Activated CD8-positive, alpha-beta memory T cell treated with anti-CD3 and anti-CD28 coated beads for 4 hours (primary cell): ENCODE measurements at regions not wholly inside any gene's neighbourhood (a gene's known extent, or its start where the extent isn't known, plus 50 kb on each side); places are given as distances from the start of the nearest gene placed in this dataset.

ENCODE experiments used
- DNase-seq, 2 donors: peaks; one replicate each; pipeline ENCODE4 v3.0.0-alpha.2; 2020; ENCODE audit warnings: low read depth in 2 of 2

GRCh38 chr5:123785162-123786071, 273.4 kb downstream of the CSNK1G3 start:
- no peak for DNase-seq

GRCh38 chr5:123783421-123783820, 271.4 kb downstream of the CSNK1G3 start:
- no peak for DNase-seq

- no peak for DNase-seq
These were observed 266.7 kb downstream of the CSNK1G3 start for GRCh38 chr5:123778641-123779040.

- no peak for DNase-seq
These were observed 264.8 kb downstream of the CSNK1G3 start for GRCh38 chr5:123776761-123777160.

- DNase-seq: no peak
These were observed 259.7 kb downstream of the CSNK1G3 start for GRCh38 chr5:123771715-123772114.

- DNase-seq: no peak
These were observed 251.2 kb downstream of the CSNK1G3 start for GRCh38 chr5:123763201-123763600.

GRCh38 chr5:123756816-123757215, 244.8 kb downstream of the CSNK1G3 start:
- DNase-seq: no peak

GRCh38 chr5:123756318-123756665, 244.3 kb downstream of the CSNK1G3 start:
- DNase-seq: no peak

- no peak for DNase-seq
These were observed 243.8 kb downstream of the CSNK1G3 start for GRCh38 chr5:123755653-123756317.

GRCh38 chr5:123754908-123755307, 242.9 kb downstream of the CSNK1G3 start:
- no peak for DNase-seq

GRCh38 chr5:123753937-123754891, 242.2 kb downstream of the CSNK1G3 start:
- no peak for DNase-seq

GRCh38 chr5:123753180-123753936, 241.4 kb downstream of the CSNK1G3 start:
- DNase-seq: no peak

- no peak for DNase-seq
These were observed 240.7 kb downstream of the CSNK1G3 start for GRCh38 chr5:123752552-123753179.

GRCh38 chr5:123751670-123752069, 239.7 kb downstream of the CSNK1G3 start:
- no peak for DNase-seq

GRCh38 chr5:123748239-123748638, 236.3 kb downstream of the CSNK1G3 start:
- no peak for DNase-seq

- no peak for DNase-seq
These were observed 234.8 kb downstream of the CSNK1G3 start for GRCh38 chr5:123746683-123747360.

- no peak for DNase-seq
These were observed 232.1 kb downstream of the CSNK1G3 start for GRCh38 chr5:123743990-123744583.

- no peak for DNase-seq
These were observed 223.4 kb downstream of the CSNK1G3 start for GRCh38 chr5:123735384-123735783.

- no peak for DNase-seq
These were observed 220.3 kb downstream of the CSNK1G3 start for GRCh38 chr5:123732257-123732656.

- no peak for DNase-seq
These were observed 210.5 kb downstream of the CSNK1G3 start for GRCh38 chr5:123722451-123722850.
